Ishikawa (cell line): ENCODE measurements at regions not wholly inside any gene's neighbourhood (a gene's known extent, or its start where the extent isn't known, plus 50 kb on each side); places are given as distances from the start of the nearest gene placed in this dataset.

Source experiments
- CEBPB ChIP-seq: IDR thresholded peaks from 2 replicates; pipeline ENCODE4 v1.6.1; 2012
- CREB1 ChIP-seq: IDR thresholded peaks from 2 replicates; pipeline ENCODE4 v1.6.1; 2012; ENCODE audit warnings: low read depth
- EGR1 ChIP-seq: IDR thresholded peaks from 2 replicates; pipeline ENCODE4 v1.6.1; 2012
- EP300 ChIP-seq: IDR thresholded peaks from 2 replicates; pipeline ENCODE4 v1.6.1; 2012; ENCODE audit warnings: borderline replicate concordance
- FOXM1 ChIP-seq: IDR thresholded peaks from 2 replicates; pipeline ENCODE4 v1.6.1; 2012; ENCODE audit warnings: low read depth, borderline replicate concordance
- MAX ChIP-seq: IDR thresholded peaks from 2 replicates; pipeline ENCODE4 v1.6.1; 2012
- NFIC ChIP-seq: IDR thresholded peaks from 2 replicates; pipeline ENCODE4 v1.6.1; 2012
- RAD21 ChIP-seq: IDR thresholded peaks from 2 replicates; pipeline ENCODE4 v1.6.1; 2012; ENCODE audit warnings: low read depth
- REST ChIP-seq: IDR thresholded peaks from 2 replicates; pipeline ENCODE4 v1.6.1; 2012; ENCODE audit warnings: low read depth, mild to moderate bottlenecking
- TAF1 ChIP-seq: IDR thresholded peaks from 2 replicates; pipeline ENCODE4 v1.6.1; 2012; ENCODE audit warnings: low read depth, mild to moderate bottlenecking
- TCF12 ChIP-seq: IDR thresholded peaks from 2 replicates; pipeline ENCODE4 v1.6.1; 2012; ENCODE audit warnings: low read depth
- TEAD4 ChIP-seq: IDR thresholded peaks from 2 replicates; pipeline ENCODE4 v1.6.1; 2012
- YY1 ChIP-seq: IDR thresholded peaks from 2 replicates; pipeline ENCODE4 v1.6.1; 2012; ENCODE audit warnings: low read depth
- ZBTB7A ChIP-seq: IDR thresholded peaks from 2 replicates; pipeline ENCODE4 v1.6.1; 2012; ENCODE audit warnings: low read depth
- TF ChIP-seq, protein P1 (sequence below): IDR thresholded peaks from 2 replicates; pipeline ENCODE4 v1.6.1; 2012

DNA sequence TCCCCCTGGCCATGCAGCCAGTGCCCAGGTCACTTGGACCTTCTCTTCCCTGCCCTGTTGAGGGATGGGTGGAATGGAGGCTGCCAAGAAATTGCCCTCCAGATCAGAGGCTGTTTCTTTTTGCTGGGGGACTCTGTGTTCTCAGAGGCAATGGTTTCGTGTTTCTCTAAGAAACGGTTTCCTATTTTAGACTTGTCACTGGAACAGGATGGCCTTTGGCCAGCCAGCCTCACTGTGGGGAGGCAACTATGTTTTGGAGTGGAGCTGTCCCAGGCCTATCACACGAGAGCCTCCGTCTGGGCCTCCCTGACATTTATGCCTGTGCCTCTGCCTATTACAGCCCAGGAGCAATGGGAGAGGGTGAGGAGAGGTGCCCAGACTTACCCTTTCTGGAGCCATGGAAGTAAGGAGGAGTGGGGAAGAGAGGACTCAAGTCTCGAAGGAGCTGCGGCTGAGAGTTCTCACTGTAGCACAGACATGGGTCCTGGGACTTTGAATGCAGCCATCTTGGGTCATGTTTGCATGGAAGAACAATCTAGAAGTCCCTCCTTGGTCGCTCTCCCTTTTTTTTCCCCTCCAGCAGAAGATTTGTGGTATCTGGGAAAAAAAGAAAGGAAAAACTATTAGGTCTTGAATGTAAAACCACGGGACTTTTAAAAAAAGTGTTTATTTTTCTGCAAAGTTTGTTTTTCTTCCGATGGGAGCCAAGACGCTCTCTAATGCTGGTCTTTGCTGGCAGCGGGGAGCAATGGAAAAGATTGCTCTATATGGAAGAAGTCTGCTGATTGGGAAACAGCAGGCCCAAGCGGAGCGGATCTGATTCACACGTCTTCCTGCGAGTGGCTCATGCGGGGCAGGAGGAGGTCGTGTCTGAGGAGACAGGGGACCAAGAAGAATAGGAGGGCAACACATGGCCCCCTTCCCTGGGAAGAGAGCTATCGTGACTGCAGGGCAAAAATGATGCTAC is 219.2 kb downstream of the FOXD2 start:
- TF ChIP-seq CEBPB: no peak
- TF ChIP-seq NFIC: no peak
- no peak for TF ChIP-seq ZBTB7A
- TF ChIP-seq TEAD4: no peak
- TF ChIP-seq, protein P1, sequence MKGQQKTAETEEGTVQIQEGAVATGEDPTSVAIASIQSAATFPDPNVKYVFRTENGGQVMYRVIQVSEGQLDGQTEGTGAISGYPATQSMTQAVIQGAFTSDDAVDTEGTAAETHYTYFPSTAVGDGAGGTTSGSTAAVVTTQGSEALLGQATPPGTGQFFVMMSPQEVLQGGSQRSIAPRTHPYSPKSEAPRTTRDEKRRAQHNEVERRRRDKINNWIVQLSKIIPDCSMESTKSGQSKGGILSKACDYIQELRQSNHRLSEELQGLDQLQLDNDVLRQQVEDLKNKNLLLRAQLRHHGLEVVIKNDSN: no peak
- TF ChIP-seq RAD21: no peak
- no peak for TF ChIP-seq EGR1
- TF ChIP-seq TAF1: no peak
- TF ChIP-seq FOXM1: no peak
- no peak for TF ChIP-seq YY1
- no peak for TF ChIP-seq TCF12
- no peak for TF ChIP-seq EP300

GRCh38 chr1:47658161-47658920 is 220.5 kb downstream of the FOXD2 start:
- no peak for TF ChIP-seq NFIC

DNA sequence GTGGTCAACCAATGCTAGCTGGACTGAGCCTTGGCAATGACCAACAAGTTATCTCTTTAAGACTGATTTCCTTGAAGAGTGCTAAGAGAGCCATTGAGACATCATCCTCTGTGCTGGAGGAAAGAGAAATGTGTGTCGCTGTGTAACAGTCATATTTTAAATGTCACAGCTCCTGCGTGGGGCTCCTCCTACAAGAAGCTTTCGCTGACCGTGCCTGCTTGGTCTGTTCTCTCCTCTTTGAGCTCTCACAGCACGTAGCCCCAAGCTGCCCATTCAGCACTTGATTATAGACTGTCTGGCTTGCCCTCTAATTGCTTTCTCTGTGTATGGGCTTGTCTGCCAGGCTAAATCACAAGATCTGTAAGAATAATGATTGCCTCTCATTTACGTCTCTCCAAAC is 221.3 kb downstream of the FOXD2 start:
- TF ChIP-seq EGR1 (no peak), TCF12 (no peak), EP300 (no peak), TEAD4 (no peak), REST (no peak), FOXM1 (no peak), ZBTB7A (no peak), YY1 (no peak), TAF1 (no peak), CREB1 (no peak), MAX (no peak), RAD21 (no peak), NFIC (no peak), CEBPB (no peak)

DNA sequence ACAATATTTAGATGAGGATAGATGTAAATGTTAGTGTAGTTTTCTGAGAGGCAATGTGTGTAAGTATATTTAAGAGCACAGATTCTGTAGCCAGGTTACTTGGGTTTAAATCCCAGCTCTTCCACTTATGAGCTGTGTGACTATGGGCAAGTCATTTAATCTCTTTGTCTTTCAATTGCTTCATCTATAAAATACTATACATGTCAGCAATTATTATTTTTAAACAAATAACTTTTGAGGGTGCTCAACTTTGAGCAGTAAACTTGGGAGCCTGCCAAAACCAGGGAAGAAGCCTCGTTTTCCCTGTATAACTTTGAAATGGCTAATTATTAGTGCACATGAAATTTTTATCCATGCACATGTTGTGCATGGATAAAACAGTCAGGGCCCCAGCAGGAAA is 222.8 kb downstream of the FOXD2 start:
- TF ChIP-seq NFIC (no peak), CEBPB (no peak), REST (no peak), EGR1 (no peak), FOXM1 (no peak), RAD21 (no peak), TCF12 (no peak), TAF1 (no peak), CREB1 (no peak), EP300 (no peak), YY1 (no peak)
- TF ChIP-seq, protein P1: no peak

DNA sequence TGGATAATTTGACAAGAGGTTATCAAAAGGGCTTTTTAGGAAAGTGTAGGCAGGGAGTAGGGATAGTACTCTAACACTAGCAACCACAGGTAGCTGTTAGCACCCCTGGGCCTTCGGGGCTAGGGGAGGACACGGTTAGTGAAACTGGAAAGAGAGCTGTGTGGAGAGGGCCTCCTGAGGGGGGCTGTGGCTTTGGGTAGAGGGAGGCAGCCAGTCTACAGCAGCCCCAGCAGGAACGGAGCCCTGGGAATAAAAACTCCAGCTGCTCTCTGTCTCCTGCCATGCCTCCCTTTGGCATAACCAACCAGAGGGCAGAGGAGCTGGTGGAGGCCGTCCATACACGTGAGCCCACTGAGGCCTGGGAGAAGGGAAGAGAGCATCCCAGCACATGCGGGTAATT is 223.2 kb downstream of the FOXD2 start:
- TF ChIP-seq RAD21 (no peak), EGR1 (no peak), REST (no peak), CEBPB (no peak), EP300 (no peak), NFIC (no peak), CREB1 (no peak), FOXM1 (no peak), TCF12 (no peak), ZBTB7A (no peak), YY1 (no peak), TAF1 (no peak), TEAD4 (no peak), MAX (no peak)
- TF ChIP-seq, protein P1: no peak
